ENCODE measurements at regions not wholly inside any gene's neighbourhood (a gene's known extent, or its start where the extent isn't known, plus 50 kb on each side); places are given as distances from the start of the nearest gene placed in this dataset.

GRCh38 chr13:53158201-53158600, 129.6 kb downstream of the OLFM4 start:
- no peak for TF ChIP-seq CTCF (IDR thresholded peaks at IDR 0.05)
- TF ChIP-seq POLR2A (IDR thresholded peaks at IDR 0.05) = no peak
